ENCODE measurements at regions not wholly inside any gene's neighbourhood (a gene's known extent, or its start where the extent isn't known, plus 50 kb on each side); places are given as distances from the start of the nearest gene placed in this dataset.

GRCh38 chr4:167873496-167873895 lies 218.8 kb upstream of the ANXA10 start:
- no peak for TF ChIP-seq EZH2 (IDR thresholded peaks at IDR 0.05; ENCODE audit: borderline replicate concordance, insufficient read depth, low read length, poor library complexity, severe bottlenecking)
- TF ChIP-seq, protein P1, sequence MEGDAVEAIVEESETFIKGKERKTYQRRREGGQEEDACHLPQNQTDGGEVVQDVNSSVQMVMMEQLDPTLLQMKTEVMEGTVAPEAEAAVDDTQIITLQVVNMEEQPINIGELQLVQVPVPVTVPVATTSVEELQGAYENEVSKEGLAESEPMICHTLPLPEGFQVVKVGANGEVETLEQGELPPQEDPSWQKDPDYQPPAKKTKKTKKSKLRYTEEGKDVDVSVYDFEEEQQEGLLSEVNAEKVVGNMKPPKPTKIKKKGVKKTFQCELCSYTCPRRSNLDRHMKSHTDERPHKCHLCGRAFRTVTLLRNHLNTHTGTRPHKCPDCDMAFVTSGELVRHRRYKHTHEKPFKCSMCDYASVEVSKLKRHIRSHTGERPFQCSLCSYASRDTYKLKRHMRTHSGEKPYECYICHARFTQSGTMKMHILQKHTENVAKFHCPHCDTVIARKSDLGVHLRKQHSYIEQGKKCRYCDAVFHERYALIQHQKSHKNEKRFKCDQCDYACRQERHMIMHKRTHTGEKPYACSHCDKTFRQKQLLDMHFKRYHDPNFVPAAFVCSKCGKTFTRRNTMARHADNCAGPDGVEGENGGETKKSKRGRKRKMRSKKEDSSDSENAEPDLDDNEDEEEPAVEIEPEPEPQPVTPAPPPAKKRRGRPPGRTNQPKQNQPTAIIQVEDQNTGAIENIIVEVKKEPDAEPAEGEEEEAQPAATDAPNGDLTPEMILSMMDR (IDR thresholded peaks at IDR 0.05; ENCODE audit: poor library complexity, severe bottlenecking), result no peak
- TF ChIP-seq EP300 (conservative IDR thresholded peaks at IDR 0.05; ENCODE audit: poor library complexity, severe bottlenecking), result no peak
- TF ChIP-seq REST (IDR thresholded peaks at IDR 0.05; ENCODE audit: borderline replicate concordance), result no peak
- TF ChIP-seq POLR2AphosphoS5 (IDR thresholded peaks at IDR 0.05), result no peak
- TF ChIP-seq TAF1 (IDR thresholded peaks at IDR 0.05; ENCODE audit: low read depth), result no peak
- no peak for TF ChIP-seq MXI1 (conservative IDR thresholded peaks at IDR 0.05; ENCODE audit: poor library complexity, severe bottlenecking)
- no peak for TF ChIP-seq RAD21 (conservative IDR thresholded peaks at IDR 0.05)
- no peak for TF ChIP-seq SMC3 (conservative IDR thresholded peaks at IDR 0.05; ENCODE audit: poor library complexity)

Data from neural cell (in vitro differentiated cells).